CD14-positive monocyte (primary cell): ENCODE measurements at regions not wholly inside any gene's neighbourhood (a gene's known extent, or its start where the extent isn't known, plus 50 kb on each side); places are given as distances from the start of the nearest gene placed in this dataset.
A peak's percentile ranks its signal among the peaks of the same experiment; 100 is the strongest.

ENCODE experiments used
- DNase-seq, 3 donors: peaks; one replicate each; pipeline ENCODE4 v3.0.0-alpha.2; 2011 to 2022
- H2AFZ ChIP-seq: 2 replicates; pipeline ENCODE4 v1.6.0; 2012; ENCODE audit warnings: mild to moderate bottlenecking, low read depth, low read length, inconsistent platforms; ENCODE audit not compliant: insufficient read depth, poor library complexity, severe bottlenecking
- H3K27ac ChIP-seq, 2 donors: 1 replicate in 1 of 2; 2 replicates in 1 of 2; pipeline ENCODE4 v1.5.1; 2012 to 2013; ENCODE audit warnings: low read length in 2 of 2, control low read depth in 1 of 2, inconsistent platforms in 1 of 2, low read depth in 1 of 2, mild to moderate bottlenecking in 1 of 2
- H3K27me3 ChIP-seq, 2 donors: one replicate each; pipeline versions ENCODE4 v1.6.0 to v1.6.1; 2011 to 2013; ENCODE audit warnings: low read length in 2 of 2; ENCODE audit not compliant: control insufficient read depth in 2 of 2, insufficient read depth in 2 of 2
- H3K36me3 ChIP-seq, 2 donors: replicated peaks in 1 of 2; 1 replicate in 1 of 2; 2 replicates in 1 of 2; pipeline versions ENCODE4 v1.5.1 to v1.6.1; 2012 to 2013; ENCODE audit warnings: low read length in 2 of 2, control low read depth in 1 of 2, inconsistent platforms in 1 of 2, mild to moderate bottlenecking in 1 of 2; ENCODE audit not compliant: insufficient read depth in 2 of 2, control insufficient read depth in 1 of 2
- H3K4me1 ChIP-seq, 2 donors: 1 replicate in 1 of 2; 2 replicates in 1 of 2; pipeline versions ENCODE4 v1.5.1 to v1.6.1; 2012 to 2013; ENCODE audit warnings: low read length in 2 of 2, control low read depth in 1 of 2, inconsistent platforms in 1 of 2, mild to moderate bottlenecking in 1 of 2, moderate library complexity in 1 of 2; ENCODE audit not compliant: insufficient read depth in 2 of 2, control insufficient read depth in 1 of 2
- H3K4me2 ChIP-seq: replicated peaks from 2 replicates; pipeline ENCODE3; 2012; ENCODE audit warnings: low read length, moderate library complexity, mild to moderate bottlenecking; ENCODE audit not compliant: poor library complexity, severe bottlenecking; ENCODE audit errors: extremely low read depth
- H3K4me3 ChIP-seq, 3 experiments: fragments of 200-600 bp in 1 of 3; sonication (generic) in 1 of 3; replicated peaks in 1 of 3; 1 replicate in 2 of 3; 2 replicates in 1 of 3; pipeline ENCODE4 v1.5.1; 2011 to 2013; ENCODE audit warnings: low read length in 3 of 3, mild to moderate bottlenecking in 3 of 3, control low read depth in 2 of 3, low read depth in 2 of 3, inconsistent platforms in 1 of 3, moderate library complexity in 1 of 3
- H3K79me2 ChIP-seq: 2 replicates; pipeline ENCODE4 v1.6.0; 2012; ENCODE audit warnings: mild to moderate bottlenecking, control low read depth, inconsistent platforms, low read length, moderate library complexity; ENCODE audit not compliant: insufficient read depth
- H3K9ac ChIP-seq: 2 replicates; pipeline ENCODE4 v1.6.0; 2017; ENCODE audit warnings: low read length, mild to moderate bottlenecking; ENCODE audit not compliant: insufficient read depth, poor library complexity, severe bottlenecking
- H3K9me3 ChIP-seq, 2 donors: replicated peaks in 1 of 2; 1 replicate in 1 of 2; 2 replicates in 1 of 2; pipeline versions ENCODE4 v1.5.1 to v1.6.1; 2012 to 2013; ENCODE audit warnings: low read length in 2 of 2, control low read depth in 1 of 2; ENCODE audit not compliant: control insufficient read depth in 1 of 2, insufficient read depth in 1 of 2
- H4K20me1 ChIP-seq: 2 replicates; pipeline ENCODE4 v1.6.0; 2012; ENCODE audit warnings: mild to moderate bottlenecking, low read length, control low read depth, moderate library complexity; ENCODE audit not compliant: insufficient read depth
- H3K27ac Mint-ChIP-seq, 7 donors: one replicate each; pipeline ENCODE4 v1.8.0; 2020; ENCODE audit warnings: mild to moderate bottlenecking in 7 of 7, mixed read lengths in 7 of 7, moderate library complexity in 6 of 7, inconsistent platforms in 2 of 7
- H3K27me3 Mint-ChIP-seq, 3 donors: one replicate each; pipeline ENCODE4 v1.8.0; 2021 to 2022; ENCODE audit warnings: low read depth in 3 of 3, mild to moderate bottlenecking in 3 of 3, mixed read lengths in 3 of 3, moderate library complexity in 3 of 3, inconsistent platforms in 1 of 3
- H3K36me3 Mint-ChIP-seq, 2 donors: one replicate each; pipeline ENCODE4 v1.8.0; 2020; ENCODE audit warnings: mixed read lengths in 2 of 2, inconsistent platforms in 1 of 2, mild to moderate bottlenecking in 1 of 2
- H3K4me1 Mint-ChIP-seq: one replicate; pipeline ENCODE4 v1.8.0; 2020; ENCODE audit warnings: mild to moderate bottlenecking, mixed read lengths
- H3K4me3 Mint-ChIP-seq, 2 donors: one replicate each; pipeline ENCODE4 v1.8.0; 2020; ENCODE audit warnings: mild to moderate bottlenecking in 2 of 2, mixed read lengths in 2 of 2, moderate library complexity in 1 of 2
- H3K9me3 Mint-ChIP-seq, 7 donors: one replicate each; pipeline ENCODE4 v1.8.0; 2020 to 2022; ENCODE audit warnings: mixed read lengths in 7 of 7, mild to moderate bottlenecking in 6 of 7, moderate library complexity in 6 of 7, inconsistent platforms in 2 of 7
- CTCF ChIP-seq: fragments of 200-600 bp; IDR thresholded peaks from one replicate; pipeline ENCODE4 v1.8.0; 2022; ENCODE audit warnings: antibody characterized with exemption, mild to moderate bottlenecking
- WGBS: methylation state at CpG from one replicate; pipeline ENCODE4 v1.1.5; 2013; ENCODE audit warnings: missing lambda C conversion rate; ENCODE audit not compliant: insufficient coverage; 5-methylcytosine and 5-hydroxymethylcytosine counted together
- intact Hi-C, 2 donors: fragments of 100-400 bp; cut with micrococcal nuclease; formaldehyde crosslinking; loops; one replicate each; pipeline versions ENCODE4 v1.15.0 to v1.15.1; 2023

- H3K36me3 ChIP-seq = no peaks in the 10 kb centered on the region
- intact Hi-C loops = no loop called here
- Mint-ChIP-seq H3K27ac (no peak overlapping the region), H3K4me1 (no peaks in the 10 kb centered on the region), H3K27me3 (peaks cover 1 to 7% (median 4%) of the 10 kb centered on the region in 3 donors), H3K36me3 (no peaks in the 10 kb centered on the region), H3K9me3 (no peaks in the 10 kb centered on the region), H3K4me3 (no peak overlapping the region)
- no peak overlapping the region for H3K4me3 ChIP-seq
- H4K20me1 ChIP-seq = no peaks in the 10 kb centered on the region
- H3K27ac ChIP-seq = no peak overlapping the region
- H3K9ac ChIP-seq = no peak overlapping the region
- 98% methylated on average over 5 of the region's 5 CpGs for WGBS
- no peak for DNase-seq
- H3K27me3 ChIP-seq = no peaks in the 10 kb centered on the region
- no peaks in the 10 kb centered on the region for H3K79me2 ChIP-seq
- no peaks in the 10 kb centered on the region for H3K9me3 ChIP-seq
- H3K4me2 ChIP-seq = no peak overlapping the region
- no peaks in the 10 kb centered on the region for H3K4me1 ChIP-seq
- no peak for TF ChIP-seq CTCF
- H2AFZ ChIP-seq = no peak overlapping the region
Measured at GRCh38 chr1:29746076-29746665, 509.8 kb downstream of the PTPRU start.

- no peak overlapping the region for H3K4me3 Mint-ChIP-seq
- H3K4me1 ChIP-seq = no peaks in the 10 kb centered on the region
Measured at GRCh38 chr1:29744684-29745490, 508.6 kb downstream of the PTPRU start.

More at GRCh38 chr1:29744684-29745490, 508.6 kb downstream of the PTPRU start:
- no peaks in the 10 kb centered on the region for H3K4me1 Mint-ChIP-seq
- no peak for DNase-seq
- H3K27me3 Mint-ChIP-seq = peaks cover 1 to 5% (median 4%) of the 10 kb centered on the region in 3 donors
- WGBS = 80% methylated on average over 1 of the region's 6 CpGs
- Histone ChIP-seq H4K20me1 (no peaks in the 10 kb centered on the region), H3K27me3 (no peaks in the 10 kb centered on the region), H3K36me3 (no peaks in the 10 kb centered on the region), H3K4me3 (no peak overlapping the region), H3K27ac (no peak overlapping the region), H3K9me3 (no peaks in the 10 kb centered on the region), H3K4me2 (no peak overlapping the region), H3K79me2 (no peaks in the 10 kb centered on the region), H2AFZ (no peak overlapping the region), H3K9ac (no peak overlapping the region)
- H3K27ac Mint-ChIP-seq = peak overlapping the region in 2 of 7 donors; percentile 50 to 52
- intact Hi-C loops = no loop called here
- TF ChIP-seq CTCF = no peak
- H3K9me3 Mint-ChIP-seq = no peaks in the 10 kb centered on the region
- no peaks in the 10 kb centered on the region for H3K36me3 Mint-ChIP-seq
